HepG2 (cell line): ENCODE measurements at regions not wholly inside any gene's neighbourhood (a gene's known extent, or its start where the extent isn't known, plus 50 kb on each side); places are given as distances from the start of the nearest gene placed in this dataset.

Source experiments
- AGO1 ChIP-seq: fragments of 200-400 bp; formaldehyde crosslinking; IDR thresholded peaks from 2 replicates; pipeline ENCODE4 v1.6.1; 2017; ENCODE audit warnings: mild to moderate bottlenecking, low read depth, low read length, moderate library complexity; ENCODE audit not compliant: poor library complexity, severe bottlenecking
- KAT8 ChIP-seq: IDR thresholded peaks from 2 replicates; pipeline ENCODE4 v1.6.1; 2016; ENCODE audit warnings: missing genetic modification reagents, missing compliant biosample characterization
- TAF1 ChIP-seq: sonication (generic); formaldehyde crosslinking; IDR thresholded peaks from 2 replicates; pipeline ENCODE4 v1.4.0; 2020; ENCODE audit warnings: missing genetic modification reagents
- ZBTB3 ChIP-seq: sonication (generic); formaldehyde crosslinking; IDR thresholded peaks from 2 replicates; pipeline ENCODE4 v1.4.0; 2020; ENCODE audit warnings: low read depth, mild to moderate bottlenecking, moderate library complexity, missing genetic modification reagents, borderline replicate concordance
- ZNF367 ChIP-seq: sonication (generic); formaldehyde crosslinking; IDR thresholded peaks from 2 replicates; pipeline ENCODE4 v1.4.0; 2020; ENCODE audit warnings: missing genetic modification reagents, borderline replicate concordance
- ZNF75D ChIP-seq: sonication (generic); formaldehyde crosslinking; IDR thresholded peaks from 2 replicates; pipeline ENCODE4 v1.8.1; 2023; ENCODE audit warnings: missing genetic modification reagents, mild to moderate bottlenecking, borderline replicate concordance
- TF ChIP-seq, protein P1 (sequence below), 2 experiments: fragments of 450-650 bp in 1 of 2; sonication (generic) in 1 of 2; formaldehyde crosslinking in 1 of 2; IDR thresholded peaks; 2 replicates each; pipeline versions ENCODE4 v1.6.1 to v1.8.0; 2016 to 2022; ENCODE audit warnings: antibody characterized with exemption in 1 of 2, mild to moderate bottlenecking in 1 of 2, missing genetic modification reagents in 1 of 2

DNA sequence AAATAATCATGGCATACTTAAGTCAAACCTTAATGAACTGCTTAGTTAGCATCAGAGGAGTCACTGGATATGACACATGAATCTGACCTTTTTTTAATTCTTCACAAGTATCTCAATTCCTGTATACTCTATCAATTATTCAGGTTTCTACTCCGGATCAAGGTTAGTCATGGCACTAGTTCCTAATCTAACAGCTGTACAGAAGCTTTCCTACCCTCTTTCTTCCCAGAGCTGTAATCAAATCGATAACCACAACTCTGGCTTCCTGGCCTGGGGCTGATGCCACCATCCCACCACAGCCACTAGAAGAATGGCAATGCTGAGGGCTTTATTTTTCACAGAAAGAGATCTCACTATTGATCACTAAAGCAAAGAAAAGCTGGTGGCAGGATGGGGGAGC lies 718.5 kb downstream of the SMARCA1 start (continued):
- TF ChIP-seq, protein P1, sequence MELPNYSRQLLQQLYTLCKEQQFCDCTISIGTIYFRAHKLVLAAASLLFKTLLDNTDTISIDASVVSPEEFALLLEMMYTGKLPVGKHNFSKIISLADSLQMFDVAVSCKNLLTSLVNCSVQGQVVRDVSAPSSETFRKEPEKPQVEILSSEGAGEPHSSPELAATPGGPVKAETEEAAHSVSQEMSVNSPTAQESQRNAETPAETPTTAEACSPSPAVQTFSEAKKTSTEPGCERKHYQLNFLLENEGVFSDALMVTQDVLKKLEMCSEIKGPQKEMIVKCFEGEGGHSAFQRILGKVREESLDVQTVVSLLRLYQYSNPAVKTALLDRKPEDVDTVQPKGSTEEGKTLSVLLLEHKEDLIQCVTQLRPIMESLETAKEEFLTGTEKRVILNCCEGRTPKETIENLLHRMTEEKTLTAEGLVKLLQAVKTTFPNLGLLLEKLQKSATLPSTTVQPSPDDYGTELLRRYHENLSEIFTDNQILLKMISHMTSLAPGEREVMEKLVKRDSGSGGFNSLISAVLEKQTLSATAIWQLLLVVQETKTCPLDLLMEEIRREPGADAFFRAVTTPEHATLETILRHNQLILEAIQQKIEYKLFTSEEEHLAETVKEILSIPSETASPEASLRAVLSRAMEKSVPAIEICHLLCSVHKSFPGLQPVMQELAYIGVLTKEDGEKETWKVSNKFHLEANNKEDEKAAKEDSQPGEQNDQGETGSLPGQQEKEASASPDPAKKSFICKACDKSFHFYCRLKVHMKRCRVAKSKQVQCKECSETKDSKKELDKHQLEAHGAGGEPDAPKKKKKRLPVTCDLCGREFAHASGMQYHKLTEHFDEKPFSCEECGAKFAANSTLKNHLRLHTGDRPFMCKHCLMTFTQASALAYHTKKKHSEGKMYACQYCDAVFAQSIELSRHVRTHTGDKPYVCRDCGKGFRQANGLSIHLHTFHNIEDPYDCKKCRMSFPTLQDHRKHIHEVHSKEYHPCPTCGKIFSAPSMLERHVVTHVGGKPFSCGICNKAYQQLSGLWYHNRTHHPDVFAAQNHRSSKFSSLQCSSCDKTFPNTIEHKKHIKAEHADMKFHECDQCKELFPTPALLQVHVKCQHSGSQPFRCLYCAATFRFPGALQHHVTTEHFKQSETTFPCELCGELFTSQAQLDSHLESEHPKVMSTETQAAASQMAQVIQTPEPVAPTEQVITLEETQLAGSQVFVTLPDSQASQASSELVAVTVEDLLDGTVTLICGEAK (IDR thresholded peaks at IDR 0.05), result no peak
- TF ChIP-seq, protein P1 (CRISPR knock-in tag; IDR thresholded peaks at IDR 0.05), result no peak
- TF ChIP-seq AGO1, result no peak
- no peak for TF ChIP-seq ZNF367
- no peak for TF ChIP-seq ZBTB3 (CRISPR knock-in tag)
- TF ChIP-seq KAT8 (CRISPR knock-in tag), result no peak
- no peak for TF ChIP-seq ZNF75D (CRISPR knock-in tag)
- TF ChIP-seq TAF1 (CRISPR knock-in tag), result no peak
